ENCODE measurements at regions not wholly inside any gene's neighbourhood (a gene's known extent, or its start where the extent isn't known, plus 50 kb on each side); places are given as distances from the start of the nearest gene placed in this dataset.

DNA sequence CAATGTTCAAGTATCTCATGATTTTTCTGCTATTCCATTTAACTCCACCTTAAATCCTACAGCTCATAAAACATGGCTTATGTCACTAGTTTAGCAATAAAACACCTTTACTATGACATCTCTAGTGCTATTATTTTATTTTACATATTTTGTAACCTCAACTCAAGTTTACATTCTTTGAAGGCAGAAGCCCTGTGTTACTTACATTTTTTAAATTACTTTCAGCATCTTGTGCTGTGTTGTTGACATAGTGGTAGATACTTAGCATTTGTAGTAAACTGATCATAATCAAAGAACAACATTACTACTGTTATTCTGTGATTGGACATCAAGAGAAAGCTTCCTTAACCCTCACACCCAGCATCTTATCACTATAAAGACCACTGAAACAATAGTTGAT is 216.1 kb downstream of the BMP4 start:
- Histone ChIP-seq H3K4ac (ENCODE audit: low read depth, low read length) (no peak overlapping the region), H4K91ac (ENCODE audit: insufficient read length, low read depth, low read length) (no peak overlapping the region), H3K79me1 (ENCODE audit: insufficient read depth, low read depth, low read length, poor library complexity, severe bottlenecking) (no peaks in the 10 kb centered on the region), H3K14ac (ENCODE audit: insufficient read depth, low read length) (no peak overlapping the region), H4K20me1 (ENCODE audit: control insufficient read depth, insufficient read depth, insufficient read length) (no peaks in the 10 kb centered on the region), H3K27me3 (ENCODE audit: insufficient read depth, low read length) (no peaks in the 10 kb centered on the region), H3K9ac (ENCODE audit: extremely low read depth, insufficient read length, low read length) (no peak overlapping the region), H3K4me2 (ENCODE audit: insufficient read depth, insufficient read length, low read length) (no peak overlapping the region), H3K56ac (ENCODE audit: insufficient read length, low read depth, low read length) (no peak overlapping the region), H2BK12ac (ENCODE audit: insufficient read length, low read depth, low read length) (no peak overlapping the region), H4K8ac (replicated peaks; ENCODE audit: insufficient read length, low read depth, low read length) (no peak overlapping the region), H3K27ac (ENCODE audit: insufficient read length, low read depth, low read length) (no peak overlapping the region), H3K9me3 (ENCODE audit: control insufficient read depth, low read depth, low read length) (no peaks in the 10 kb centered on the region), H3K79me2 (ENCODE audit: insufficient read depth, low read length) (no peaks in the 10 kb centered on the region), H2AFZ (ENCODE audit: low read length) (no peak overlapping the region), H3K23me2 (ENCODE audit: insufficient read length, low read depth, low read length, poor library complexity, severe bottlenecking) (no peaks in the 10 kb centered on the region), H2AK5ac (ENCODE audit: insufficient read length, low read length) (no peak overlapping the region), H2BK120ac (ENCODE audit: low read depth, low read length, poor library complexity, severe bottlenecking) (no peak overlapping the region), H2BK5ac (ENCODE audit: insufficient read length, low read length) (no peak overlapping the region), H3T11ph (ENCODE audit: low read length) (no peak overlapping the region), H3K4me1 (ENCODE audit: insufficient read depth, low read length) (peaks cover 5% of the 10 kb centered on the region), H3K23ac (ENCODE audit: insufficient read length, low read depth, low read length) (no peak overlapping the region), H2BK20ac (ENCODE audit: low read depth, low read length, poor library complexity, severe bottlenecking) (no peak overlapping the region), H4K5ac (ENCODE audit: insufficient read length, low read depth, low read length) (no peak overlapping the region), H3K18ac (ENCODE audit: insufficient read length, low read depth, low read length) (no peak overlapping the region), H2BK15ac (ENCODE audit: low read depth, low read length) (no peak overlapping the region)
- no peak overlapping the region; a peak in 1 of 7 replicates for H3K27ac Mint-ChIP-seq
- H3K4me3 Mint-ChIP-seq: no peak overlapping the region
- TF ChIP-seq CTCF (conservative IDR thresholded peaks at IDR 0.05): no peak
- H3K36me3 Mint-ChIP-seq (ENCODE audit: insufficient read depth in 1 of 3, low read depth in 3 of 3): peaks cover 0 to 2% (median 0%) of the 10 kb centered on the region in 3 experiments; a peak in 1 of 7 replicates
- H3K9me3 Mint-ChIP-seq: no peaks in the 10 kb centered on the region; a peak in 1 of 5 replicates
- DNase-seq: no peak
- peaks cover 23% of the 10 kb centered on the region for H3K27me3 Mint-ChIP-seq (ENCODE audit: low read depth)
- peaks cover 41 to 46% of the 10 kb centered on the region in 2 experiments for H3K4me1 Mint-ChIP-seq
